GM12872 (cell line): ENCODE measurements at regions not wholly inside any gene's neighbourhood (a gene's known extent, or its start where the extent isn't known, plus 50 kb on each side); places are given as distances from the start of the nearest gene placed in this dataset.

Source experiments
- TF ChIP-seq, protein P1 (sequence below): IDR thresholded peaks from 3 replicates; pipeline ENCODE4 v1.5.1; 2011; ENCODE audit warnings: low read depth, mild to moderate bottlenecking, low read length, moderate library complexity; ENCODE audit not compliant: insufficient read depth

- TF ChIP-seq, protein P1, sequence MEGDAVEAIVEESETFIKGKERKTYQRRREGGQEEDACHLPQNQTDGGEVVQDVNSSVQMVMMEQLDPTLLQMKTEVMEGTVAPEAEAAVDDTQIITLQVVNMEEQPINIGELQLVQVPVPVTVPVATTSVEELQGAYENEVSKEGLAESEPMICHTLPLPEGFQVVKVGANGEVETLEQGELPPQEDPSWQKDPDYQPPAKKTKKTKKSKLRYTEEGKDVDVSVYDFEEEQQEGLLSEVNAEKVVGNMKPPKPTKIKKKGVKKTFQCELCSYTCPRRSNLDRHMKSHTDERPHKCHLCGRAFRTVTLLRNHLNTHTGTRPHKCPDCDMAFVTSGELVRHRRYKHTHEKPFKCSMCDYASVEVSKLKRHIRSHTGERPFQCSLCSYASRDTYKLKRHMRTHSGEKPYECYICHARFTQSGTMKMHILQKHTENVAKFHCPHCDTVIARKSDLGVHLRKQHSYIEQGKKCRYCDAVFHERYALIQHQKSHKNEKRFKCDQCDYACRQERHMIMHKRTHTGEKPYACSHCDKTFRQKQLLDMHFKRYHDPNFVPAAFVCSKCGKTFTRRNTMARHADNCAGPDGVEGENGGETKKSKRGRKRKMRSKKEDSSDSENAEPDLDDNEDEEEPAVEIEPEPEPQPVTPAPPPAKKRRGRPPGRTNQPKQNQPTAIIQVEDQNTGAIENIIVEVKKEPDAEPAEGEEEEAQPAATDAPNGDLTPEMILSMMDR, result no peak
Measured at GRCh38 chr3:187540847-187541246, 129.3 kb downstream of the SST start.

GRCh38 chr3:187536185-187536584 is 134.0 kb downstream of the SST start:
- TF ChIP-seq, protein P1, result no peak

- TF ChIP-seq, protein P1, result no peak
Measured at GRCh38 chr3:187533797-187534196, 136.4 kb downstream of the SST start.

DNA sequence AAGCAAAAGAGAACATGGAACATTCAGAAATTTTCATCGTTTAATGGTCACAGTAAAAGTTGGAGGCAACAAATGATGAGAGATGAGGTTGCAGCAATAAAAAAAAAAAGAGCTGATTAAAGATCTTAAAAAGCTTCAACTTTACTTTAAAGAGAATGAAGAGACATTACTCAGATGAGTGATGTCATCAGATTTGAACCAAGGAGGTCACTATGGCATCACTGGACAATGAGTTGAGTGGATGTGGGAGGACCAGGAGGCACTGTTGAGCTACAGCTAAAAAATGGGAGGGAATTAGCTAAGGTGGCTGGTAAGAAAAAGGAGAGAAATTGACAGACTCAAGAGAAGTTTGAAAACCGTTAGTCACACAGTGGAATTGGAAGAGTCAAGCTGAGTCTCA is 138.4 kb downstream of the SST start:
- TF ChIP-seq, protein P1, result no peak

- TF ChIP-seq, protein P1, result no peak
Measured at GRCh38 chr3:187522890-187523289, 147.3 kb downstream of the SST start.

GRCh38 chr3:187522293-187522692 is 147.9 kb downstream of the SST start:
- TF ChIP-seq, protein P1, result no peak

GRCh38 chr3:187521546-187521945 is 148.6 kb downstream of the SST start:
- TF ChIP-seq, protein P1, result no peak
